NB4 (cell line): ENCODE measurements at regions not wholly inside any gene's neighbourhood (a gene's known extent, or its start where the extent isn't known, plus 50 kb on each side); places are given as distances from the start of the nearest gene placed in this dataset.

Experiments used
- CTCF ChIP-seq: IDR thresholded peaks from one replicate; pipeline ENCODE4 v1.5.1; 2012; ENCODE audit warnings: low read depth, low read length
- MAX ChIP-seq: IDR thresholded peaks from 2 replicates; pipeline ENCODE4 v1.6.1; 2011; ENCODE audit warnings: low read depth, low read length
- POLR2A ChIP-seq: IDR thresholded peaks from 2 replicates; pipeline ENCODE4 v1.6.1; 2011; ENCODE audit warnings: mild to moderate bottlenecking; ENCODE audit not compliant: insufficient read length; ENCODE audit errors: extremely low read depth

- no peak for TF ChIP-seq MAX
- TF ChIP-seq CTCF, result no peak
- TF ChIP-seq POLR2A, result no peak
Measured at GRCh38 chr4:52290466-52290865, 239.4 kb downstream of the SPATA18 start.
